DMS153 (cell line): ENCODE measurements at regions not wholly inside any gene's neighbourhood (a gene's known extent, or its start where the extent isn't known, plus 50 kb on each side); places are given as distances from the start of the nearest gene placed in this dataset.

ENCODE experiments used
- DNase-seq: peaks from one replicate; lab custom pipeline; 2025; lab: John Stamatoyannopoulos, UW

DNA sequence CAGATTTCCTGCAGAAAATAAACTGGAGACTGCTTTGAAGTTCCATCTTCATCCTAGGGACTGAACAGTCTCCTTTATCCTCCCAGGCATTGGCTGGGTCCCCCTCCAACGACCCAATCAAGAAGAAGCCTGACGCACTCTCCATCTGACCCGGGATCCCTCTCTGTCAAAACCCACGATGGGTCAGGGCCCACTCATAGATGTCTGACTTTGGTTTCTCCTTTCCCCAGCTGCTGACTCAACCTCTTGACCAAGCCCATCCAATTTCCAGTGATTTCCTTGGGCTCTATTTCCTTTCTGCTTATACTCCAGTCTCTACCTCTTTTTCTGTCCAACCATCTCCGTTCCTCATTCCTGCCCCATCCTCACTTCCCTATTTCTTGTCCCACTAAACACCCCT is 189.7 kb downstream of the MIAT start:
- DNase-seq: no peak

DNA sequence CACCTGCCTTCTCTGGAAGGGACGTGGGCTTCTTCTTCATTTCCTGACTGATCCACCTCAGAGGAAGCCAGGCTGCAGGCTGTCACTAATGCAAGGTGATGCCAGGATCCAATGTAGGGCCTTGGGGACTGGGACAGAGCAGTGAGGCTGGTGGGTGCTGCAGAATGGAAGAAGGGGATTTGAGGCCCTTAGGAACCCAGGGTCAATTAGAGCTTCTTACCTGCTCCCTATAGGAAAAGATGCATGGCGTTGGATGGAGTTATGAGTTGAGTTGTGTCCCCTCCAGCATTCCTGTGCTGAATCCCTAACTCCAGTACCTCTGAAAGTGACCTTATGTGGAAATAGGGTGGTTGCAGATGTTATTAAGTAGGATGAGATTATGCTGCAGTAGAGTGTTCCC is 190.4 kb downstream of the MIAT start:
- no peak for DNase-seq

DNA sequence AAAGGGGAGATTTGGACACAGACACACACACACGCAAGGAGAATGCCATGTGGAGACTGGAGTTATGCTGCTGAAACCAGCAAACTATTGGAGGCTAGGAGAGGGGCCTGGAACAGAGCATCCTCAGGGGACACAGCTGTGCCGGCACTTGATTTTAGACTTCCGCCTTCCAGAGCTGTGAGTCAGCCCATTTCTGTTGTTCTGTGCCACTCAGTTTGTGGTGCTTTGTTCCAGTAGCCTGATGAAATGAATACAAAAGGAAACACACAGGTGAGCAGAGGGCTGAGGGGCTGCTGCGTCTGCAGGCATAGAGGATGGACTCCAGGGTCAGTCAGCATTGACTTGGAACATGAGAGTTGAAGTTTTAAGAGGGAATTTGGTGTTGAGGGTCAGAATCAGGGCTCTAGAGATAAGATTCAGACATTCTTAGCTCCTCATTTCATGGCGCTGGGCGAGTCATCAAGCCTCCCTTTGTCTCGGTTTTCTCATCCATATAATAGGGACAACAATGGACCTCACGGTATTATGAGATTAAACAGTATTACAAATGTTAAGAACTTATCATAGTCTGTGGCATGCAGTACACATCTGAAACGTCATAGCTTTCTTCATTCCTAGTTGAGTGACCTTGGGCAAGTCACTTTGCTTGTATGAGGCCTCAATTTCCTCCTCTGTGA is 191.0 kb downstream of the MIAT start:
- DNase-seq: peak; percentile 60

DNA sequence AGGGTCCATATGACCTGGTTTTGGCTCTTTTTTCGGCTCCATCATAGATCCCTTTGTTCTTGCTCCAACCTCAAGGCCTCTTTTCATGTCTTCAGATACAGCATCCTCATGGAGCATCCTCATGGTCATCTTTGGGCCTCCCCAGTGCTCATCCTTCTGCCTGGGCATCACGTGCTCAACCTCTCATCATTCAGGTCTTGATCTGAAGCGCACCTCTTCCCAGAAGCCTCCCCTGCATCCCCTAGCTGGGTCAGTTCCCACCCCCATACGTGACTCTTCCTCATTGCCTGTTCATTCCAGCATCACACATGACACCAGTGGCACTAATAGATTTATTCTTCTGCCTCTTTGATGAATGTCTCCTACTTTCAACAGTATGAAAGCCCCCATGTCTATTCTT is 192.2 kb downstream of the MIAT start:
- DNase-seq: no peak

DNA sequence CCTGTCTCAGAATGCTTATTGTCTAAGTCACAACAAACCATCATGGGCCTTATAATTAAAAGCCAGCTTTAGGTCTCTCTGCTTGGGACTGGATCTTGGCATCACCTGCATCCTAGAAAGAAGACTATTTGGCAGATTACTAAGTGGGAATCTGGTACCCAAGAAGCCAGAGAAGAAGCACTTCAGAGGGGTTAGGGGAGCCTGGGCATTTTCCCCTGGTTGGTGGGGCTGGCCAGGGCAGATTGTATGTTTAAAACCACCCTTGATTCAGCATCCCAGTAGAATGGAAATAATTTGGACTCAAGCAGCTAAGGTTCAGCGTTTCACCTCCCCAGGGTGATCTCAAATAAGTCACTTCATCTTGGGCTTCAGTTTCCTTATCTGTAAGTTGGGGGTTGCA is 193.7 kb downstream of the MIAT start:
- DNase-seq: no peak

DNA sequence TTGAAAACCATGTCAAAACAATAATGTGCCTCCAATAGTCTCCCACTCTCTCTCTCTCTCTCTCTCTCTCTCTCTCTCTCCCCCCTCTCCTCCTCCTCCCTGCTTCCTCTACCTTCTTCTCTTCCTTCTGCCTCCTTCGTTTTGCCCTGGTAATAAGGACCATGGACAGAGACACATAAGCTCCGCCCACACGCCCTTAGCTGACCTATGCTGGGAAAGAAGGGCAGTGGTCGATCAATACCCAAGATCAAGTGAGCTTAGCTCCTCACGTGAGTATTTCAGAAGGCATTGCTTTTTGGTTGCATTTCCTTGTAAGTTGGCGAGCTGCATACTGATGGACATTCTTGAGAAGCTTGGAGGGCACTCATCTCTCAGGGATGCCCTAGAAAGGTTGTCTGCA is 194.8 kb downstream of the MIAT start:
- no peak for DNase-seq

DNA sequence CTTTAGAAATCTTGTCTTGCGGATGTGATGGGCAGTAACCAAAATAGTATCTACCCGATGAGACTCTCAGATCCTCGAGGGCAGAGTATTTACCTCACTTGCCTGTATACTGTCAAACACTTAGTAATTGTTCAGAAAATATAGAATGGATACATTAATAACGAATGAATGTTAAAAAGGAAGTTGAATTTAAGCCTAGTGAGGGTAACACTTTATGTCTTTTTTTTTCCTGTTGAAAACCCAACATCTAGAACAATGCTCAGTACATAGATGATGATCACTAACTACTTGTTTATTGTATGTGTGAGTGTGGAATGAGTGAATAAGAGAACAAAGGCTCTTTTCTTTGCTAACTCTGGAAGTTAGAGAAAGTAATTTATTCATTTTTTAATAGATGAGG is 195.7 kb downstream of the MIAT start:
- no peak for DNase-seq

DNA sequence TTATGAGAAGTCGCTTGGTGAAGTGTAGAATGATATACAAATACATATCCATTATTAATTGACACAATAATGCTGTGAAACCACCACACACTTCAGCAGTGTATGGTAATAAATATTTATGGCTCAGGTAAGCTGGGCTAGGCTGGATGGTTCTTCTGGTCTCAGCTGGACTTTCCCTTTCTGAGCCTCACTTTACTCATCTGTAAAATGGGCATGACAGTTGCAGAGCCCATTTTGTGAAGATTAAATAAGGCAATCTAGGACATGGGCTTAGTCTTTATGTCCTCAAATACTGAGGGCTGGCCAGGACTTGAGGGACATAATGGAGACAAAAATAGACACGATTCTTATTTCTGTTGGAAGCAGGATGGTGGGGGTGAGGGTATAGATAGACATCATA is 196.1 kb downstream of the MIAT start:
- no peak for DNase-seq

DNA sequence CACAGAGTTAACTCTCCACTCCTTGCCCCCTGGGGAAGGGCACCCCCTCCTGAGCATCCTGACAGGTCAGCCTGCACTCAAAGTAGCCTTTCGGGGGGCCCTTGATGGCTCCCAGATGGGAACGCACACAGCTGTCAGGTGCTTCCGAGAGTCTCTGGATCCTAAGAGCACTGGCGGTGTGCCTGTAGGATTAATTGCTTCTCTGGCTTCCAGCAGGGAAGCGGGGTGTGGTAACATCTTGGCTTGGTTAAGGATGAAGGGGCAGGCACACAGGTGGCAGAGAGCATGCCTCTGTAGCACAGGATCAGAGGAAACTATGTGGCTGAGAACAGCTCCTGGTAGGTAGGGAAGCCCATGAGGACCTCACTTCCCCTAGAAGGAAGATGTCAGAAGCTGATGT is 199.8 kb downstream of the MIAT start:
- DNase-seq: no peak

DNA sequence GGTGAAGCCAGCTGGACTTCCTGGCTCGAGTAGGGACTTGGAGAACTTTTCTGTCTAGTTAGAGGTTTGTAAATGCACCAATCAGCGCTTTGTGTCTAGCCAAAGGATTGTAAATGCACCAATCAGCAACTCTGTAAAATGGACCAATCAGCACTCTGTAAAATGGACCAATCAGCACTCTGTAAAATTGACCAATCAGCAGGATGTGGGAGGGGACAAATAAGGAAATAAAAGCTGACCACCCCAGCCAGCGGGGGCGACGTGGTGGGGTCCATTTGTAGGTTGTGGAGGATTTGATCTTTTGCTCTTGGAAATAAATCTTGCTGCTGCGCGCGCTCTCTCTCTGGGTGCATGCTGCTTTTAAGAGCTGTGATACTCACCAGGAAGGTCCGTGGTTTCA is 202.9 kb downstream of the MIAT start:
- no peak for DNase-seq

DNA sequence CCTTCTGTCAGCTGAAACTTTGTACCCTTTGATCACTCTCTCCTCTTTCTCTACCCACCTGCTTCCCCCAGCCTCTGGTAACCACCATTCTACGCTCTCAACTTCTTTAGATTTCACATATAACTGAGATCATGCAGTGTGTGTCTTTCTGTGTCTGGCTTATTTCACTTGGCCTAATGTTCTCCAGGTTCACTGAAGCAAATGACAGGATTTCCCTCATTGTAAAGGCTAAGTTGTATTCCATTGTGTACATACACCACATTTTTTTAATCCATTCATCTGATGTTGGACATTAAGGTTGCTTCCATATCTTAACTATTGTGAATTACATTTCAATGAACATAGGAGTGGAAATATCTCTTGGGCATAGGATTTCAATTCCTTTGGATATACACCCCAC is 207.6 kb downstream of the MIAT start:
- DNase-seq: no peak

DNA sequence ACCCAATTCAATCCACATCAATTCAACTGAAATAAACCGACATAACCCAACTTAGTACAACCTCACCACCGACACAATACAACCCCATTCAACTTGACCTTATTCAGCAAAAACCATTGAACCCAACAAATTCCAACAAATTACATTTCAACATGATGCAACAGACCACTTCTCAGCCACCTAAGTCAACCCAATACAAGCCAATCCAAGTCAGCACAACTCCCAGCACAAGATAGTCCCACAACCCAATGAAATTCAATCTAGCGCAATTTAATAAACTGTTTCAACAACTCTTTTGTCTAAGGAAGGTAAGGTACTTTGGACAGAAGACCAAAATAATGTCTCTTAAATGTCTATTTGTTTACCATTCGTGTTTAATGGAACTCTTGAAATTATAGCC is 226.0 kb downstream of the MIAT start:
- peak; percentile 51 for DNase-seq

DNA sequence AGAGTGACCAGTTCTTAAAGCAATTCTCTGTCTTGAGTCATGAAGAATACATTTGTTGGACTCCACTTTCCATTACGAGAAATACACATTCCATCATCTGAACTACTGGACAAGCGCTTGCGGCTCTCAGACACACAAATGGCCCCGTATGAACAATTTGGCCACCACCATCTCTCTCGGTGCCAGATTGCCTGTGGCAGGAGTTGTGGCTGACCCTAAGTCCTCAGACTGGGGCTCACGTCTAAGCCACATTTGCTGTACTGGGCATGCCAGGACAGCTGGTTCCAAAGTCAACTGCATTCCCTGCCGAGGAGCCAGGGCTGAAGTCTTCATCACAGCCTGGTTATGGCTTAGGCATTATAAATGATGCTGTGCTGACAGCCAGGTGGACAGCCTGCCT is 227.5 kb downstream of the MIAT start:
- DNase-seq: no peak

DNA sequence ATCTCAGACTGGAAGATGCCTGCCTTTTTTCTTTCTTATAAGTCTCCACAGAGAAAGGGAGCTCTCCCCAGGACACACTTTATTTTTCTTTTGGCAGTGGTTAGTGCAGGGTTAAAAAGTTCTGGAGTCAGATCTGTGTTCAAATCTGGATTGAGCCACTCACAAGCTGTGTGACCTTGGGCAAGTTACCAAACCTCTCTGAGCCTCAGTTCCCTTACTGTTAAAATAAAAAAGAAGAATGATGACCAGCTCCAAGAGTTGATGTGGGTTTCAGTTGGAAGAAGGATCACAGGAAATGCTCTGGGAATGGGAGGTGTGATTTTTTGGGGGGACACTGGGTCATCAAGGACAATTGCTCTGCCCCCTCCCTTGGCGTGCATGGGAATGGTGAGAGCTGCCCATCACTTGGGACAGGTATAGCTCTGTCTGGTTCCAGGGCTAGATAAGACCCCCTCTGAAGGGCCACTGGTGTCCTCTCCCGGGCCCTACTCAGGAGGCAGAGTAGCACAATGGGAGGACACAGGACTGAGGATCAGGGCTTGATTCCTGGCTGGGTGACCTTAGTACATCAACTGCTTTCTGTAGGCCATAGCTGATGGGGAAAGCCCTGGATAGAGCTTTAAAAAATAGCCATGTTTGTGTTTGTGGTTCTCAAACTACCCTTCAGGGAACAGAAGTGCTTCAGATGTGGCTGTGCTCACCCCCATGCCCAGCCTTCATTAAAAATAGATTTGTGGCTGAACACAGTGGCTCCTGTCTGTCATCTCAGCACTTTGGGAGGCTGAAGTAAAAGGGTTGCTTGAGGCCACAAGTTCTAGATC is 228.3 kb downstream of the MIAT start:
- DNase-seq: no peak

DNA sequence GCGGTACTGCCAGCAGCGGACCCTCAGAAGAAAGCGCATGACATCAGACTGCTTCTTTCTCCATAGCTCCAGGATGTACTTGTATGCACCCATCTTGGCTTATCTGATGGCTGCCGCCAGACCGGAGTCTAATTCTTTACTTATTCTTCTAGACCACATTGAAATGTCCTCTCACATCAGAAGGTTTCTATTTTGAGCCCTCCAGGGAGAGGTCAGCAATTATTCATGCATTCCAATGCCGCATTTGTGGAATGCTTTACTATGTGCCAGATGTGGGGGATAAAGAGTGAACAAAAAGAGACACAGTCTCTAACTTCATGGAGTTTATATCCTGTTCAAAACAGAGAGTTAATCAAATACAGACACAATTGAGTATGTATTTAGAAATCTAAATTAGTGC is 230.1 kb downstream of the MIAT start:
- no peak for DNase-seq

DNA sequence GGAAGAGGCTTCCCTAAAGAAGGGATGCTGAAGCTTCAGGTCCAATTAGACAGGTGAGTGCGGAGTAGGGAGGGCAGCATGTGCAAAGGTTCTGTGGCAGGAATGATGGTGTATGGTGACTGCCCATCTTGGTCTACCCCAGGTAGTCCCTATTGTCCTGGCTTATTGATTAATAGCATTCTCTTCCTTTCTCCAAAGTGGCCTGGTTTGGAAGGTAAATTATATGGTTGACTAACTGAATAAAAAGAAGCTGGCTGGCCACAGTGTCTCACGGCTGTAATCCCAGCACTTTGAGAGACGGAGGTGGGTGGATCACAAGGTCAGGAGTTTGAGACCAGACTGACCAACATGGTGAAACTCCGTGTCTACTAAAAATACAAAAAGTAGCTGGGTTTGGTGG is 230.5 kb downstream of the MIAT start:
- DNase-seq: no peak

DNA sequence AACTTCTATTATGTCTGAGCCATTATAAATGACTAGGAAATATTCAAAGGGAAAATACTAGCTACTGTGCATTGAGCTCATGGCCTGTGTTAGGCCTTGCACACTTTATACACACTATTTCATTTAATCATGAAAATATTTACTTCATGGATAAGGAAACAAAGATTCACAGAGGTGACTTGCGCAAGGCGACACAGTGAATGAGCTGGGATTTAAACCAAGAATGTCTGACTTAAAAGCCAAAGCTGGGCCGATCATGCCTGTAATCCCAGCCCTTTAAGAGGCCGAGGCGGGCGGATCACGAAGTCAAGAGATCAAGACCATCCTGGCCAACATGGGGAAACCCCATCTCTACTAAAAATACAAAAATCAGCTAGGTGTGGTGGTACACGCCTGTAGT is 231.5 kb downstream of the MIAT start:
- no peak for DNase-seq

DNA sequence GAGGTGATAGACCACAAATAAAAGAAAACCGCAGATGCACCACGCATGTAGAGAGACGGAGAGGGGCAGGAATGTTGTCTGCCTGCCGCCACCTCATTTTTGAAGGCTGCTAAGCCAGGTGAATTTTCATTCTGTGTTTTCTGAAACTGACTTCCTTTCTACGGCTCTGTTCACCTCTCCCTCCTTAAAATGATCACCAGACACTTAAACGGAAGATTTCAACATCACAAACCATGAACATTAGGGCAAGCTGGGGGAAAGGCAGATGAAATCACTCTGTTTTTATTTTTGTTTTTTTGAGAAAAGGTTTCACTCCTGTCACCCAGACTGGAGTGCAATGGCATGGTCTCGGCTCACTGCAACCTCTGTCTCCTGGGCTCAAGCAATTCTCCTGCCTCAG is 232.4 kb downstream of the MIAT start:
- DNase-seq: no peak

DNA sequence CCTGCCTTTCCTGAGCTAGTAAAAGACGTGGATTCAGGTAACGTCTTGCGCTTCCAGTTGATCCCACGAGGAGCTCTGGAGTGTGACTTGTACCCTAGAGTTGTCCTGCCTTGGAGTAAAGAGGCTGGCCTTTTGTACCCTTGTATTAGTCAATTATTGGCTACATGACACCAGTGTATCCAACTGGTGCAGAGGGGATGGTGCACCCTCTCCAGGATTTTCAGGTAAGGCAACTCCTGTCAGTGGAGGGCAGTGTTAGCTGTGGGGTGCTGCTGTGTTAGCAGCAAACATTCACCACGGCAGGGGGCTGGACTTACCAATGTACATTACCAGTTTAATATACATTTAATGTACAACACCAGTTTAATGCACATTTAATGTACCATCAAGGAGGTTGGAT is 233.5 kb downstream of the MIAT start:
- no peak for DNase-seq

DNA sequence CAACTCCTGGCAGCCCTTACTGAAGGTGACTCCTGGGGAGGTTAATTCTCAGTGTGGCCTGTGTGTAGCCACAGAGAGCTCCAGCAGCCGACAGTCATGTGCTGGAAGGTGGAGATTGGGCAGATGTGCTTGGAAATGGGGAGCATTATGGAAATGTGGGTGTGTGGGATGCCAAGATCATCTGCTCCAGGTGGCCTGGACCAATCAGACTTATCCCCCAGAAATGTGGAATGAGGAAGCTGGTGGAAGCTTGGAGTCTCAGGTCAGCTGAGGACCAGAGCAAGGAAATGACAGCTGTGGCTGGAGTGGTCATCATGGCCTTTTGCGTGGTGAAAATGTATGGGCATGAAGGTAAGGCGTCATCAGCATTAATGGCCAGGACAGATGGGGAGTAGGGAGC is 234.0 kb downstream of the MIAT start:
- DNase-seq: no peak

DNA sequence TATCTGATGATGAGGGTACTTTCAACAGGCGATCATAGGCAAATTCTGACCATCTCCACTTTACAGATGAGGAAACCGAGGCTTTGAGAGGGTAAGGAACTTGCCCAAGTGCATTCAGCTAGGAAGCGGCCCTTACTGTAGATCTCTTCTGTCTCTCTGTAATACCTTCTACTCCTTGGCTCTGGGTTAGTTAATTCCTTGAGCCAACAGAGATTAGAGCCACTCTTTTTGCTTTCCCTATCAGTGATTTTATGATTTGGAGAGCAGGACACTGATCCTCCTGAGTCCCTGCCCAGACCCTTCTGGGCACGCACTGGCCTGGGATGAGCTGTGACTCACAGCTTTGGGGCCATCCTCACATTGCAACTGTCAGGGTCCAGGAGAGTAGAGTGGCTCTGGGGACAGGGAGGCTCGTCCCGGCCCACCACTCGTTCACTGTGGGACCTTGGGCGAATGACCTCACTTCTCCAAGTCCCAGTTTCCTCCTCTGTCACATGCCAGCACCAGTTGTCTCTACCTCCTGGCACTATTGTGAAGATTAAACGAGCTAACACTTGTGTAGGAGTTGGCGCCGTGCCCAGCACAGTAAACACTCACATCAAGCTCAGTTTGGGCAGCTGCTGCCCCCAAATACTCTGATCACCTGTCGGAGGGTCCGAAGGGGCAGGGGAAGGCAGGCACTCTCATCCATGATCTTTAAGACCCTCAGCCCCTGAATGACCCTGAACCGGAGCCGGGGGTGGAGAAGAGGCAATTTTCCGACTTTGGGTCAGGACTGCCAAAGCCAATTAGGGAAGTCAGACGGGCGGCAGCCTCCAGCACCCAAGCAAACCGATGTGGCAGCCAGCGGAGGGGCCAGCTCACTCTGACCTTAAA is 235.0 kb downstream of the MIAT start:
- peak; percentile 92 for DNase-seq

DNA sequence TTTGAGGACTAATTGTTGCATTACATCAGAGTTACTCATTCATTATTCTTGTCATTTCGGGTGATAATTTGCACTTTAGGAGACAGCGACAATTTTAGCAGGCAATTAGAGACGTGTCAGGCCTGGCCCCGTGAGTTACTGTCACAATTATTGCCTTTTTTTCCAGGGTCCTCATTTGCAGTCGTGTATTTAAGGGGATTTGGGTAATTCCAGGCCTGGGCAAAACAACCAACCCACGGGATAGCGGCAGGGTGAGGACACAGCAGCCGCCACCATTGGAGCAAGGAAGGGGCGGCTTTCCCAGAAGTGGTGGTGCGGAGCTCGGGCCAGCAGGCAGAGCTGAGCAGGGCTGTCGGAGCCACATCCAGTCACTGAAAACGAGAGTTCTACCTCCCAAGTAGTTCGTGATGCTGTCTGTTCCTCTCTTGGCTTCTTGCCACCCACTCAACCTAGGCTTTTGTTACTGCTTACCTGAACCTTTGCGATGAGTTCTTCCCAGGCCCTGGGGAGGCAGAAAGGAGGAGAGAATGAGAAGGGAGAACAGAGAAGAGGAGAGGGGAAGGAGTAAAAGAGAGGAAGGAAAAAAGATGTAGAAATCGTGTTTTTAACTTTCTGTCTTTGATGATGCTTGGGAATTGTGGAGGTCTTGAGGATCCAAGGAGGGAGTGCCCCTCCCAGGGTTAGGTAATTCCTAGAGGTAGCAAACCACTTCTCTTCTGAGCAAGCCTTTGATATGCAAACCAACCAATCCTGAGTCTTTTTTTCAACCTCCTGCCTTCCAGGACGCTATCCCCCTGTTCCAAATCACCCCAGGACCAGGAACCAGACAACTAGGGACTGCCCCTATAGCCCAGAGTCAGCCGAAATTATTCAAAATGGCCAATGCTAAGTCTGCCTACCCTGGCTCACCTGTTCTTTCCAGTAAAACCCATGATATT is 236.1 kb downstream of the MIAT start:
- peak; percentile 61 for DNase-seq
